GM18519 (cell line): ENCODE measurements at regions not wholly inside any gene's neighbourhood (a gene's known extent, or its start where the extent isn't known, plus 50 kb on each side); places are given as distances from the start of the nearest gene placed in this dataset.
"Not testable (repeated sequence)": the region's sequence is repeated elsewhere in the genome, so short reads cannot be mapped to it uniquely, and the experiment has no call there.

Experiments
- ATAC-seq: cut with Tn5 transposase; IDR thresholded peaks from one replicate; pipeline ENCODE4 v1.9.1; 2021; ENCODE audit warnings: mild to moderate bottlenecking, moderate library complexity; ENCODE audit not compliant: unreplicated experiment, low FRiP score

DNA sequence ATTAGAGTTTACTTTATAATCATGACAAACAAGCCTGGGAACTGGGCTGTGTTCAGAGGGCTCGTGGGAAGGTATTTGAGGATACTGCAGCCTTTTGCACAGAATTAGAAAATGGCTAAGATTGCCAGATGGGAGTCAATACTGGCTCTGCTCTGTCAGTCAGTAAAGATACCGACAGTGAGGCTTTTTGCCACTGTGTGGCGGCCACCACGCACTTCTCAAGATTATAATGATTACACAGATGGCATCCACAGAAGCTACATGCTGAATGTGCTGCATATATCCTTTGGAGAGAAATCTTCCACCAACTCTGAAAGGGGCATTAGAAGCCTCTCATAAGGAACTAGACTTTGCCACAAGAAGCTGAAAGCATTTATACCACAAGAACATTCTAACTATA is 213.4 kb upstream of the PTBP2 start:
- ATAC-seq: no peak

DNA sequence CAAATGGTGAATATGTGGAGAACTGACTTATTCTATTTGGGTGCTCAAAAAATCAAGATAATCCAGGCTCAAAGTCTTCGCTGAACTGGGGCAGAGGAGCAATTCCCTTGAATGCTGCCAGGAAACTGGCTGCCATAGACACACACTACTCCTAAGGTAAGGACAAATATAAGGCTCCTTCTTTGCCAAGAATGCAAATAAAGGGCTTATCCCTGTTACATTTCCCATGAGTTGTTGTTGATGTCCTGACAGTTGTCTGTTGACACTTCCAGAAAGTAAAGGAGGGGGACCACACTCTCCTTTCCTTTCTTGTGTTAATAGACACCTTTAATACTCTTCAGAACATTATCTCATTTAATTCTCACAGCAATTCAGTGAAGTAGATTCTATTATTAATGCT is 212.2 kb upstream of the PTBP2 start:
- no peak for ATAC-seq

DNA sequence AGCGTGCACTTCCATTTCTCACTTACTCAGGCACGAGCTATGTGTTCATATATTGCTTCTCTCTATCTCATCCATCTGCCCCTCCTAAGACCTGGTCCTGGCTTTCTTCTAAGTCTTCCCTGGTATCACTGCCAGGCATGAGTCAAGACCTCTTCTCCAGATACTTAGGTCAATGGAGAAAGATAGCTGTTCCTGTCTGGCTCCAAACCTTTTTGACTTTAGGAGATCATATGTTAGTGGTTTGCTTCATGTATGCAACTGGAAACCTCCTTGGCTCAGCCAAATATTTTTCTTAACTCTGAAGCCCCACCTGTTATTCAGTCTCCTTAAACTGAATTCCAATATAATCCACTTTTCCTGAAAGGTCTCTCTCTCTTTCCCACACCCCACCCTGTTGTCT is 211.6 kb upstream of the PTBP2 start:
- no peak for ATAC-seq

DNA sequence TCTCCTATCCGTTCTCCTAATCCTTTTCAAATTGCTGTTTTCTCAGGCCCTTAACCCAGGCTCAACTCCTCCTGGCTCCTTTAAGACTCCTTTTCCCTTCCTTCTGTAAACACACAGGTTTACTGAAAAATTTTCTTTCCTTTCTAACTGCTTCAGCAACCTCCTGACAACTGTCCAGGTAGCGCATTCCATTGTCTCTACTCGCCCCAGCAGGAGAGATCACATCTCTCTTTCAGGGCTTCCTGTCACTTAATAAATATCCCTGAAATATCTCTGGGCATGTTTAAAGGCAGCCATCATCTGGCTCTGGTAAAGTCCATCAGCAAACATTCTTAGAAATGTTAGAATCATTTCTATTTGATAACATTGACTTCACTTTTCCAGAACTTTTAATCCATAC is 211.2 kb upstream of the PTBP2 start:
- ATAC-seq: no peak

DNA sequence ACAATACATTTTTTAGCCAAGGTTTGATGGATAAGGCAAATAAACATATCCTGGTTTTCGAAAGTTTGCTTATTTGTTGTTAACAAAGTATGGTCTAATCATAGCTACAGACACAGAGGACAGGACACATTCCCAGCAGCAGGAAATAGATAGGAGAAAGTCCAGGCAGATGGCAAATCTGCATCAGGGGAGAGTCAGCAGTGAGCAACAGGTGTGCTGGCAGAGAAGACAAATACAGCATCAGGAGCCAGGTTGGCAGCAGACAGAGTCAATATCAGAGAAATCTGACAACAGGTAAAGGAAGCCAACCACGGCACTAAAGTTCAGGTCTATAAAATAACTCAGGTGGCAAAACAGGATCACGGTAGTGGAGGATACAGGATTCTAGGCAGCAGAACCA is 210.7 kb upstream of the PTBP2 start:
- ATAC-seq: no peak

DNA sequence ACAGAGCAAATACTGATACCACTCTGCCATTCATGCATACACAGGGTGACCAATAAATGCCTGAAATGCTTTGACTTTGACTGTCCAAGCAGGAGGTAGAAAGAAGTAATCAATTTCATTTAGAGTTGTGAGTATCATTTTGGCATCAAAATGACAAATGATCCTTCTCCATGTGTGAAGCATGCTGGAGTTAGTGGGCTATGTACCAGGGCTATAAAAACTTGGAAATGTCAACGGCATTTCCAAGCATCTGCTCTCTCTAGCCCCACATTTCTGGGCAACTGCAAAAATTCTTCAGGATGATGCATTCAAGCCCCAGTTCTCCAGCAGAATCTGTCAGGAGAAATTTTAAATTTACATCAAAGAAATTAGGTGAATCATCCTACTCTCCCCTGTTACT is 208.4 kb upstream of the PTBP2 start:
- ATAC-seq: no peak

DNA sequence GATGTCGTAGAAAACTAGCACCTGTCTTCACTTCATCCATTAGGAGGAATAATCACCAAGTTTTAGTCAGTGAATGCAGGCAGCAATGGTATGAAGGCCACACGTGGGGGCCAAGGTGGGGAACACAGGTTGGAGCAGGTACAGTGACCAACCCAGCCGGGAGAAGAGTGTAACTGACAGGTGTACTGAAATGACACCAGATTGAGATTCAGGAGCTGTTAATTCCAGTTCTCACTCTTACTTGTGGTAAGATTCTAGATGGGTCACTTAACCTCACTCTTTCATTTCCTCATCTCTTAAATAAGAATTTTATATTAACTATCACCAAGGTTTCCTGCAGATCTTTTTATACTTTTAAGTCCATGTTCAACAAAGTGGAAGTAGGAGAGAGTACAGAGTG is 206.2 kb upstream of the PTBP2 start:
- peak; percentile 71 for ATAC-seq

DNA sequence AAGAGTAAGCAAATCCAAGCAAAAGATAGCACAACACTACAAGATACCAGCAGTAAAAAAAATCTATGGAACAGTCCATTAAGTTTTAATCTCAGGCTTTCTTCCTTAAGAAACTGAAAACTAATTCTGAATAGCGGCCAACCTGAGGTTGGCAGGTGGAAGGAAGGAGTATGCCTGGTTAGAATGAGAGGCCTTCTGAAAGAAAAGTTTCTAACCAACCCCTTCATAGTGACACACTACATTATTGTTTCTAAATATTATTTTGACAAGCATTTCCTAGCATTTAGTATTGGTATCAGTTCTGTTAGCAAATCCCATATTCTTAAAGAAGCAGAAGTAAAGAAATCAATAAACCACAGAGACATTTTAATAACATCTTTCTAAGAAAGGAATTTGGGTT is 205.7 kb upstream of the PTBP2 start:
- ATAC-seq: no peak

DNA sequence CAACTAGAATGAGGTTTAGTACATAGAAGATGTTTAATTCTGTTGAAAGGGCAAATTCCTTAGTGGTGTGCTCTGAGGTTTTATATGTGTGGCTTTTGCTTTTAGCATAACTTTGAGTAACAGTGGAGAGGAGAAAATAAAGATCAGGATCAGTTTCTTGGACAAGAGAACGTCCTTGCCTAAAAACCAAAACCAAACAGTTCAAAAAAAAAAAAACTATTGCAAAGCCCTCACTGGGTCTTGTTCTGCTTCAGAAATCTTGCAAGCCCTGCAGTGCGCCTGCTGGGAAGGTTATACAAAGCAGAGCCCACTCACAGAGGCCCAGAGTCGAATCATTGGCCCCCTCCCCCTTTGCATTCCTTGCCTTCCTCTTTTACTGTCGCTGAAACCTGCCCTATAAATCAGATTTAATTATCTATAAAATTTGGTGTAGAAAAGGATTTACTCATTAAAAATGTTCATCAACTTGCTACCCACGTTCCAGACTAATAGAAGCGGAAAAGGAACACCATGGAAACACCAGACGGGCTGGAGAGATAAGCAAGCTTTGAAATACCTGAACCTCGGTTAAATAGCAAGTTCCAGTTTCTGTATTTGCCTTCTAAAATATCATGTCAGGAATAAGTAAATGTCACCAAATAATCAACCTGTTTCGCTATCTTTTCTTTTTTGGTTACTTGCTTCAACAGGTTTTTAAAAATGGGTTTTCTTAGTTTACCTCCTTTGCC is 201.6 kb upstream of the PTBP2 start:
- no peak for ATAC-seq

DNA sequence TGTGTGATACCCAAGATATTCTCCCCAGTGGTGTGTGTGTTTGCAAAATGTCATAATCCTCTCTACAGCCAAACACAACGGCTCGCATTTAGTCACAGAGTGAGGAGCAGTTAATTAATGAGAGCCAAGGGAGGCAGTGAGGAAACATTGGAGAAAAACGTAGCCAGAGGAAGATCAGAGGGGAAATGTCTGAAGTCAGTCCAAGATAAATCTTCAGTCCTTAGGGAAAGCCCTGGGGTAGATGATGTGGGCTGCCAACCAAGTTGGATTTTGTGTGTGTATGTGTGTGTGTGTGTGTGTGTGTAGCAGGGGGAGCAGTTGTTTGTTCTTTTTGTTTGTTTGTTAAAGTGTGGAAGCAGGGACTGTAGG is 201.0 kb upstream of the PTBP2 start:
- ATAC-seq: no peak

DNA sequence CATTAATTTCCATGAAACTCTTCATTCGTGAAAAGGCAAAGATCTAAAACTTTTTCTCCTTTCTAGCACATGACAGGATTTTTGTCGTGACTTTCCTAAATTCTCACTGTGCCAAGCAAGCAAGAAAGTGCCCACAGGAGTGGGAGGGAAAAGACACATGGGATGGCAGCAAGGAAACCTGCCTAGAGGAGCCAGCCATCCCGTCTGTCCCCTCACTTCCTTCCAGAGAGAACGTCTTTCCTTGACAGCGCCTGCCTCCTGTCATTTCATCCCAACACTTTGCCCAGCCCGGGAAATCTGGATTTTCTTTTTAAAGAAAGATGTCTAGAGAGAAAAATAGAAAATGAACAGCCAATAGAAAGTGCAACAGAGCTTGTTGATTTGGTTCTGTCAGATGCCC is 200.6 kb upstream of the PTBP2 start:
- no peak for ATAC-seq

DNA sequence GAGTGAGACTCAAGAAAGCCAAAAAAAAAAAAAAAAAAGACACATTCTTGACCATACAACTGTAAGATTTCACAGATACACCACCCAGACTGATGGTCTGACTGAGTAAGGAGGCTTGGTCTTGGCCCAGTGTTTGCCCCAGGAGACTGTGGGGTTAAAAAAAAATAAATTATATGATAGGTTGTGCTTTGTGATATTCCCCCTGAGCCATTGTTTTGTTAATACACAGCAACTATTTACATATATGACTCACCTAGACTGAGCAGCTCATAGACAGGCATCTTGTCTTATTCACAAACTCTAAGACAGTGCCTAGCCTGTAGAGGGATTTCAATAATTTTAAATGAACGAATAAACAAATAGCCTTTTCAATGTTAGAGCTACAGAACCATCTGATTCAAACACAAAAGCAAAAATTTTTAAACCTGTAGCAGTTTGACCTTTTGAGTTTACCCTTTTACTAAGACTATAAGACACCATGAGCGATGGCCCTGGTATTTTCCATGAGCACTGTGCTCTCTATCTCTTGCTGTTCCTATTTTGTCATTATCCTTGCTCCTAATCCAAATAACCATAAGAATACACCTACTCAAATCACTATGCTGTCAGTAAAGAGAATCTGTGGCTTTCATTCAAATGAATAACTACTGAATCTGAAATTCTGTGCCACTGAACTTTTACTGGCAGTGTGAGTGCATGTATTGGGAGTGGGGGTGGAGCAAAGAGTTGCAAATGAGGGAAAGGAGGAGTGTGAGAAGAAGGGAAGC is 199.4 kb upstream of the PTBP2 start:
- ATAC-seq: no peak

DNA sequence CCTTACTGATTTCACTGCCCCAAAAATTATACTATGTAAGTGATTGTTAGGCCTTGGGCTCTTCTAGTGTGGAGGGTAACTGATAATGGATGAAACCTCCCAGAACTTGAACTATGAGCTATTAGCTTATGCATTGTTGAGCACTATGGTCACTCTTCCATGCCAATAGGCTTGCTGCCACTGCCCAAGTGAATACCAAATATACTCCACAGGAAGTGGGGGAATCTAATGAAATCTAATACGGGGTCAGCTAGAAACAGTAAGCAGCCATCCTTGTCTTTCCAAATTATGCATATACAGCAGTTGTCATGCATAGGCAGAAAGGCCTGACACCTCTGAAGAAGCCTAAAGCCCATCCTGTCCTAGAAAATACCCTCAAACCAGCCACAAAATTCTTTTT is 198.7 kb upstream of the PTBP2 start:
- ATAC-seq: no peak

DNA sequence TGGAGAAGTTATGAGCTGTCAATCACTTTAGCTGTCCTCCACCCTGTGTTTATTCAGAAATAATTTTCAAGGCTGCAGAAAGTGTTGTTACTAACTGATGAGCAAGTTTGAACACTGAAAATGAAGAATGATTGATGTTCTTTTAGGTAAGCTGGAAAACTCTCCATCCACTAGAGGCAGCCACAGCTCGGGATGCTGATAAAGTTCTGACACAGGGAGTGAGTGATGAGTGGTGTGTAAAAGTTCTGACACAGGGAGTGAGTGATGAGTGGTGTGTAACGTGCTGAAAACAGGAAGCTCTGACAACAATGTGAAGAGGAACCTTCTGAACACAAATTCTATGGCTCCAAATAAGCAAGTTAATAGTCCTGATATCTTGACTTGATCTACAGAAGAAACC is 197.5 kb upstream of the PTBP2 start:
- no peak for ATAC-seq

DNA sequence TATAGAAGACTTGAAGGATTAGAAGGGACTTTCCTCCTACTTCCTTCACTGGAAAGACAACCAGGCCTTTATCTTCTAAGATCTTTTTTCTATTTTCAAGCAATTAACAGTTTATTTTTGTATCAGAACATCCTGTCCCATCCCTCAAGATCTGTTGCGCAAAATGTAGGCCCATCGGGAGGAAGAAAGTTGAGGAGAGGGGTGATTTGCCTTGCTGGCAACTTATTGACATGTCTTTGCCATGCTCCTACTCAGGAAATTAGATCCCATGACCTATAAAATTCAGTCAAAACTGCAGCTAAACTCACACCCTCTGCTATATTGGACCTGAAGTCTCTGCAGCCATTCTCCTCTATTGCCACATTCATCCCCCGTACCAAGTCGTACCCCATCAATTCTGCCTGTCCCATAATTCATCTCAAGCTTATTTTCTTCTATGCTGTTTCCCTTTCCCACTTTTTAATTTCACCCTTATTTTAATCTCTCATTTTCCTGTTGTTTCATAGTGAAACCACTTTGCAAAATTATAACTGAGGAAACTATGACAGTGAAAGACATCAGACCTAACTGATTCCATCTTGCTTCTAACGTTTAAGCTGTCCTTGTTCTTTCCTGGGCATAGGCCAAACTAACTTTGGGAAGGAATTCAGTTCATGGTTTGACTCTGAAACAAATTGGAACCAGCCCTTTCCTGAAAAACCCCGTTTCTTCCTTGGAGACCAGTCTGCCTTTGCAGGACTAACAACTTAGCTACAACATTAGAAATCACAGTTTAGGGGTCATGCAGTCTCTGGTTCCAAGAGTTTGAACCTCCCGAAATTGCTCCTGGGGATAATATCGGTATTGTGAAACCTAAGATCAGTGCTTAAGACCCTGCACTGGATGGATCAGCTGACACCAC is 195.7 kb upstream of the PTBP2 start:
- ATAC-seq: no peak

DNA sequence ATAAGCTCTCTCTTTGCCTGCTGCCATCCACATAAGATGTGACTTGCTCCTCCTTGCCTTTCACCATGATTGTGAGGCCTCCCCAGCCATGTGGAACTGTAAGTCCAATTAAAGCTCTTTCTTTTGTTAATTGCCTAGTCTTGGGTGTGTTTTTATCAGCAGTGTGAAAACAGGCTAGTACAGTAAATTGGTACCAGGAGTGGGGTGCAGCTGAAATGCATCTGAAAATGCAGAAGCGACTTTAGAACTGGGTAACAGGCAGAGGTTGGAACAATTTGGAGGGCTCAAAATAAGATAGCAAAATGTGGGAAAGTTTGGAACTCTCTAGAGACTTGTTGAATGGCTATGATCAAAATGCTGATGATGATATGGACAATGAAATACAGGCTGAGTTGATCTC is 192.9 kb upstream of the PTBP2 start:
- ATAC-seq: not testable (repeated sequence)

DNA sequence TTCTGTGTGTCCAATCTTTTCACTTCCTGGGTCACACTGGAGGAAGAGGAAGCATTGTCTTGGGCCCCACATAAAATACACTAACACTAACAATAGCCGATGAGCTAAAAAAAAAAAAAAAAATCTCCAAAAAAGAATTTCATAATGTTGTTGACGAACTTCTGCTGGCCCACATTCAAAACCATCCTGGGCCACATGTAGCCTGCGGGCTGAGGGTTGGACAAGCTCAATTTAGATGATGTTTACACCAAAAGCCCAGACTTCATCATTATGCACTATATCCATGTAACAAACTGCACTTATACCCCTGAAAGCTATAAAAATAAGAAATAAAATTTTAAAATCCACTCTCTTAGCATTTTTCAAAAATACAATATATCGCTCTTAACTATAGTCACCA is 187.8 kb upstream of the PTBP2 start:
- no peak for ATAC-seq

DNA sequence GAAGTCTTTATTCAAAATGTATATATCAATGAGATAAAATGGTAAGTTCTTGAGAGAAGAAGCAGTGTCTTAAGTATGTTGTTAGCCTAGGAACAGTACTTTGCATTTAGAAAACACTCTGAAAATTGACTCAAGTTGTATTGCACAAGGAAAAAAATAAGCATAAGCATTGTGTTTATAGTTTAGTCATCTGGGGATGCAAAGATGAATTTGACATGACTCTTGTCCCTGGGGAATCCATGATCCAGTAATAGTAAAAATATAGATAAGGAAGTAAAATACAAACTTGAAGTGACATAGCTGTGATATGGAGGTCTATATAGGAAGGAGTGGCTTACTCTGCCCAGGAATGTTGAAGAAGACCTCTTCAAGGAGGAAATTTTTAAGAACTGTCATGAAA is 185.0 kb upstream of the PTBP2 start:
- no peak for ATAC-seq

DNA sequence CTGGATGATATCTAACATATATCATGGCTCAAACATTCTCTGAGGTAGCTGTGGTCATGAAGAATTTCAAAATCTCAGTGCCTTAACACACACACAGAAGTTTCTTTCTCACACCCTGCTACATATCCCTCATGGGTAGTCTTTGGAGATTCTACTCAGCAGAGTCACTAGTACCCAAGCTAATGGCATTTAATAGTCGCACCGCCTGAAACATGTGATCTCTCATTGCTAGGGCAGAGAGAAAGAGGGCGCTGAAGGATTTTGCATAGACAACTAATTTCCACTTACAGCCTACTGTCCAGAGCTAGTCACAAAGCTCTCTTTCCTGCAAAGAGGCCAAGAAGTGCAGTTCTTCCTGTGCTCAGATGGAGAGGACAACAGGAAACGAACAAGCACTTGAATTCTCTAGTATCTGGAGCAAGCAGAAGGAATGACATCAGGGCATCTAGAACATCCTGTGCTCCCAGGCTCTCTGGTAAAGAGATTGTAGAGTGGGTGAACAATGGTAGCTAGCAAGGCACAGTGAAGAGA is 183.4 kb upstream of the PTBP2 start:
- no peak for ATAC-seq

DNA sequence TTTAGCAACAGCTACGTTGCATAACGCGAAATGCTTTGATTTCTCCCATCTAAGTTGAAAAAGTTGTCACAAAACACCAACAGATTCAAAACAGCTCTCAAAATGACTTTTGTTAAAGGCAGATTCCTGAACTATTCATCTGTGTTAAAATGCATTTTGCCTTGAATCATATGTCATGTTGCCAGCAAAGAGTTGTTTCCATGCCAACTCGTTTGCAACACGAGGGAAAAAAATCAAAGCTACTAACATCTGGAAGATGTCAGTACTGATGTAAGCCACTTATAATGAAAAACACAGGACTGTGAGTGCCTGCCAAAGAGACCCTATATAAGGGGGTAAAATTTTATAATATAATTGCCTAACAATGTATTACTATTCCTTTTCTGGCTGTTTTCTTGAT is 182.7 kb upstream of the PTBP2 start:
- no peak for ATAC-seq

DNA sequence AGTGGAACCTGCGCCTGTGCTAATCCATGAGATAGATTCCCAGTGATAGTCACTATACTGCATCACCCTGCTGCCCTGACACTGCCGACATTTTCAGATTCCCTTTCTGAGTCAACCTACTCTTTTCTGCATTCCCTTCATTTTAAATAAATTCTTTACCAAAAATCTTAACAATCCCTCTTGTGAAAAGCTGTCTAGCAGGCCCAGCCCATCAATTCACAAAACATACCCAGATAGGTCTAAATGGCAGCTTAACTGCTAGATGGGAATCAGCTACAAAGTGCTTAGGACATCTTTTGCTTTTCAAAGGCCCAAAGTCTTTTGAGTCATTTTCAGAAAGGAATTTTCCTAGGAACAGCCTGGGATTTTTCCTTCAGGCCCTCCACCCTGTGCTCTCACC is 180.1 kb upstream of the PTBP2 start:
- no peak for ATAC-seq
